ENCODE measurements at regions not wholly inside any gene's neighbourhood (a gene's known extent, or its start where the extent isn't known, plus 50 kb on each side); places are given as distances from the start of the nearest gene placed in this dataset.

GRCh38 chr5:82889088-82889487 is 188.1 kb downstream of the TMEM167A start:
- no peak for TF ChIP-seq CTCF (IDR thresholded peaks at IDR 0.05; ENCODE audit: low read depth, low read length, missing control alignments)
- no peak overlapping the region for H3K4me3 ChIP-seq (ENCODE audit: low read depth, low read length)
- no peak for DNase-seq (ENCODE audit: low read depth)

DNA sequence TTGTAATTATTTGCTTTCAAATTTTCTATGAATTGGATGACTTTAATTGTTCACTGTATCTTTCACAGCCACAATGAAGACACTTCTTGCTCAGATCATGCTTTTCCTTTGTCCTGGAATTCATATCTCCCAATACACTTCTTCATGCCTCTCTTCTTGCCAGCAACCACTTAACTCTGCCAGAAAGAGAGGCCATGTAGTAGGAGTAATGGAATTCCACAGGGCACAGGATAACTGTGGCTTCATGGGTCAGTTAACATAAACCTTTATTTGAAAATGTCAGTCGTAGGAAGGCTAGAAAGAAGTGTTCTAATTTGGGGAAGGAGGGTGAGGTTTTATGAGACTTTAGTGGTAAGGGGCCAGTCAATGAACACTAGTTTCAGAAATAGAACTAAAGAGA is 190.3 kb downstream of the TMEM167A start:
- no peak for DNase-seq (ENCODE audit: low read depth)
- no peak overlapping the region for H3K4me3 ChIP-seq (ENCODE audit: low read depth, low read length)
- TF ChIP-seq CTCF (IDR thresholded peaks at IDR 0.05; ENCODE audit: low read depth, low read length, missing control alignments), result no peak

- H3K4me3 ChIP-seq (ENCODE audit: low read depth, low read length), result no peak overlapping the region
- no peak for DNase-seq (ENCODE audit: low read depth)
- TF ChIP-seq CTCF (IDR thresholded peaks at IDR 0.05; ENCODE audit: low read depth, low read length, missing control alignments), result no peak
Measured at GRCh38 chr5:82885627-82886389, 191.4 kb downstream of the TMEM167A start.

GRCh38 chr5:82884821-82885471 is 192.2 kb downstream of the TMEM167A start:
- TF ChIP-seq CTCF (IDR thresholded peaks at IDR 0.05; ENCODE audit: low read depth, low read length, missing control alignments), result no peak
- H3K4me3 ChIP-seq (ENCODE audit: low read depth, low read length), result no peak overlapping the region
- DNase-seq (ENCODE audit: low read depth), result no peak

DNA sequence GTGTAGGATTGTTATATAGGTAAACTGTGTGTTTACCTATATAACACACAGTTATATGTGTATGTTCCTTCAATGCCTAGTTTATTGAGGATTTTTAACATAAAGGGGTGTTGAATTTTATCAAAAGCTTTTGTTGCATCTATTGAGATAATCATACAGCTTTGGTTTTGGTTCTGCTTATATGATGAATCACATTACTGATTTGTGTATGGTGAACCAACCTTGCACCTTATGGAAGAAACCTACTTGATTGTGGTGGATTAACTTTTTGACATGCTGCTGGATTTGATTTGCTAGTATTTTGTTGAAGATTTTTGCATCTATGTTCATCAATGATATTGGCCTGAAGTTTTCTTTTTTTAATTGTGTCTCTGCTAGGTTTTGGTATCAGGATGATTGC is 194.9 kb downstream of the TMEM167A start:
- no peak for DNase-seq (ENCODE audit: low read depth)
- TF ChIP-seq CTCF (IDR thresholded peaks at IDR 0.05; ENCODE audit: low read depth, low read length, missing control alignments), result no peak

DNA sequence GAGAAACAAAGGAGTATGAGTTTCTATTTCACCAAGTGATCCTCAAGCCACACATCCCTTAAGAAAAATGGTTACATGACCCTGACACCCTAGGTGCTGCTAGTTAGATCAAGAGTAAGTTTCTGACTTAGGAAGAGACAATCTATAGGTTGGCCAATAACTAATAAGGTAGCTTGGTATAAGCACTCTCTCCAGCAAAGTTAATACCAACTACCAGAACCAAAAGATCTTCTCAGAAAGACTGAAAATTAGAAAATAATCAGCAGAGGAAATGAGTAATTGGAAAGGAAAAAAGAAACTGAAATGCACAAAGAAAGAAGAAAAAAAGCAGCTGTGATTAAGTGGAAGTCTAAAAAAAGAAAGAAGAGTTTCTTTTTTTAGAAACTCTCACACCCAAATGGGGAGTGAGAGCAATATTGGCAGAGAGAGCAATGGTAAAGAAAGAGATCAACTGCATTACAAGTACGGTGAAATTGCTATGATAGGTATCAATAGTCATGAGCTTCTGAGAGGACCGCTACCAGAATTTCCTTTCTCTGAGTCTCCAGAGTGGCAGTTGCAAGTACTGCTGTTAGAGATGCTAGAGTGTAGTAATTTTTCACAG is 195.5 kb downstream of the TMEM167A start:
- no peak for TF ChIP-seq CTCF (IDR thresholded peaks at IDR 0.05; ENCODE audit: low read depth, low read length, missing control alignments)
- peak; percentile 3 for DNase-seq (ENCODE audit: low read depth)
- no peak overlapping the region for H3K4me3 ChIP-seq (ENCODE audit: low read depth, low read length)

More for the DNA sequence above, 194.9 kb downstream of the TMEM167A start:
- H3K4me3 ChIP-seq (ENCODE audit: low read depth, low read length), result no peak overlapping the region

Measured in GM12864 (cell line).